GM12873 (cell line): ENCODE measurements at regions not wholly inside any gene's neighbourhood (a gene's known extent, or its start where the extent isn't known, plus 50 kb on each side); places are given as distances from the start of the nearest gene placed in this dataset.

ENCODE experiments used
- TF ChIP-seq, protein P1 (sequence below): IDR thresholded peaks from 2 replicates; pipeline ENCODE4 v1.5.1; 2012; ENCODE audit warnings: low read depth, mild to moderate bottlenecking, moderate library complexity, low read length, control low read depth; ENCODE audit not compliant: insufficient read depth; ENCODE audit errors: missing control alignments

DNA sequence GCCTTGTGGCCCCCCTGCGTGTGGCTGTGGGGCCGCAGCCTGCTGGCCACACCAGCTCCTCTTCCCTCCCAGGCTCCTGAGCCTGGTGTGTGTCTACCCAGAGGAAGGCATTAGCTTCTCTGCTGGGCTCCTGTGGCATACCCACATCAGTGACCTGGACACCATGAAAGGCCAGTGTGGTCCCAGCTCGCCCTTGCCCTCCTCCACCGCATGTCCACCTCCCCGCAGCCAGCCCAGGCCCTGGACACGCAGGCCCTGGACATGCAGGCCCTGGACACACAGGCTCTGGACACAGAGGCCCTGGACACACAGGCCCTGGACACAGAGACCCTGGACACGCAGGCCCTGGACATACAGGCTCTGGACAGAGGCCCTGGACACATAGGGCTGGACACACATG lies 153.4 kb upstream of the PPP1R26 start:
- TF ChIP-seq, protein P1, sequence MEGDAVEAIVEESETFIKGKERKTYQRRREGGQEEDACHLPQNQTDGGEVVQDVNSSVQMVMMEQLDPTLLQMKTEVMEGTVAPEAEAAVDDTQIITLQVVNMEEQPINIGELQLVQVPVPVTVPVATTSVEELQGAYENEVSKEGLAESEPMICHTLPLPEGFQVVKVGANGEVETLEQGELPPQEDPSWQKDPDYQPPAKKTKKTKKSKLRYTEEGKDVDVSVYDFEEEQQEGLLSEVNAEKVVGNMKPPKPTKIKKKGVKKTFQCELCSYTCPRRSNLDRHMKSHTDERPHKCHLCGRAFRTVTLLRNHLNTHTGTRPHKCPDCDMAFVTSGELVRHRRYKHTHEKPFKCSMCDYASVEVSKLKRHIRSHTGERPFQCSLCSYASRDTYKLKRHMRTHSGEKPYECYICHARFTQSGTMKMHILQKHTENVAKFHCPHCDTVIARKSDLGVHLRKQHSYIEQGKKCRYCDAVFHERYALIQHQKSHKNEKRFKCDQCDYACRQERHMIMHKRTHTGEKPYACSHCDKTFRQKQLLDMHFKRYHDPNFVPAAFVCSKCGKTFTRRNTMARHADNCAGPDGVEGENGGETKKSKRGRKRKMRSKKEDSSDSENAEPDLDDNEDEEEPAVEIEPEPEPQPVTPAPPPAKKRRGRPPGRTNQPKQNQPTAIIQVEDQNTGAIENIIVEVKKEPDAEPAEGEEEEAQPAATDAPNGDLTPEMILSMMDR = no peak

- TF ChIP-seq, protein P1 = no peak
Measured at GRCh38 chr9:135326633-135327152, 152.9 kb upstream of the PPP1R26 start.

DNA sequence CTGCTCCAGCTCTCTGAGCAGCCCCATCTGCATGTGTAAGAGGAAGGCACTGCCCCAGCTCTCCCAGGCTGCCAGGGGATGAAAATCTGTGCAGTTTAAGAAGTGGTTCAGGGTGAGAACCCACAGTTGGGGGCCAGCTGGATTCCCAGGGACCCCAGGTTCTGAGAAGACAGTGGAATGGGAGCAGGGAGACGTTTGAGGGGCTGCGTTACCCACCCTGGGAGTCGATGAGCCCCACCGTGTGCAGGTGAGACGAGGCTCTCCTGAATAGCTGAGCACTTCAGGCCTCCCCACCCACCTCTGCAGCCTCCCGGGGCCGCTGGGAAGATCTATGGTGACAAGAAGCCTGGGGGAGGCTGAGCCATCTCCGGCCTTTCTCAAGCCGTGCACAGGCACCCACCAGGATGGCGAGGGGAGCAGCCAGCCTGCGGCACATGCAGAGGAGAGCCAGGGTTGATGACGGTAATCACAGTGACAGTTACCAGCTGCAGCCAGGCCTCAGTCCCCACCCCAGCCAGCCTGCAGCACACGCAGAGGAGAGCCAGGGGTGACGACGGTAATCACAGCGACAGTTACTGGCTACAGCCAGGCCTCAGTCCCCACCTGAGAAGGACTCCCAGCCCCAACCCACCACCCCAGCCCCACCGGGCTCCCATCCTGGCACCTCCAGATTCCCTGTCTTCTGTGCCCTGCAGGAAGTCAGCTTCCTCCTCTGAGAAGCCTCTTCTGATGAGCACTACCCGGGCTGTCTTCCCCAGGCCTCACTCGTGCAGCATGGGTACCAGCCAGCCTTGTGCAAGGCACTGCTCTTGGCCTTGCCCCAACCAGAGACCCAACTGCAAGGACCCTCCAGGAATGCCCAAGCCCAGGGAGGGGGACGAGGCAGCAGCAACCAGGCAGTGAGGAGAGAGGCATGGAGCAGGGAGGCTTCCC lies 150.8 kb upstream of the PPP1R26 start:
- TF ChIP-seq, protein P1 = no peak

DNA sequence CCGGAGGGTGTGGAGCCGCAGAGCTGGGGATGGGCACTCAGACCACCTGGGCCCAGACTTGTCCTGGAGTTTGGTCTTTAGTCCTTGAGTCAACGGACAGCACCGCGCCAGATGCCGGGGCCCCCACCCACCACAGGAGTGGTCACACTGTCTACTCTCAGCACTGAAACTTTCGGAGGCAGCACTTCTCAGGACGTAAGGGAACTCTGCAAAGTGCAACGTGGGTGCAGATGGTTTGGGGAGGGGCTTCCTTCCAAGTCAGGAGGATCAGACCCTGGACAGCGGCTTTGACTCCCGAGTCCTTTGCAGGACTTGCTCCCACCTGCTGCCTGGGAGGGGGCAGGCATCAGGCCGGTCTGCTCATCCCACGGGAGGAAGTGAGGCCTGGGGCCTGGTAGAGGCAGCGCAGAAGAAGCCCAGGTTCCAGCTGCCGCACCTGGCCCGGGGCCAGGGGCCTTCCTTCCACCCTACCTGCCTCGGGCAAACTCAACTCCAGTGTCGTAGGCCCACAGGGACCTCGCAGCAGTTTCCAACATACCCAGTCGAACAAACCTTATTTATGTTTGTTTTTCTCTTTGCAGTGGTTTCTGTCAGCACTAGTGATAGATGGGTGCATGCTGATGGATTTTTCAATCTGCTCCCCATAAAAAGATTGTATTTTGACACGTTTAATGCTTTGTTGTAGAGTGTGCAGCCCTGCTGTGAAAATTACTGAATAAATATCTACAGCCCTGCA lies 149.8 kb upstream of the PPP1R26 start:
- TF ChIP-seq, protein P1 = no peak

DNA sequence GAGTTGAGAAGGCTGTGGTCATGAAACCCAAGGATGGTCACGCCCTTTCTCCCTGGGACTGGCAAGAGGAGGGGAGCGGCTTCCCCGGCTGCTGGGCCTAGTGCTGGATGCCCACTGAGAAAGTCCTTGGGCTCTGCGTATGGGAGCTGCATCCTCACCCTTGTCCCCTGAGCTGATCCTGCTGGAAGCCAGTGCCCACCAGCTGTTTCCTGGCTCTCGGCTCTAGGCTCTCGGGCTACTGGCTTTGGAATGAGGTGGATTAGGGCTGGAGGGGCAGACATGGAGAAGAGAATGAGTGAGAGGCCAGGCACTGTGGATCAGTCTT lies 149.3 kb upstream of the PPP1R26 start:
- TF ChIP-seq, protein P1 = no peak

GRCh38 chr9:135330685-135331590 lies 148.6 kb upstream of the PPP1R26 start:
- TF ChIP-seq, protein P1 = no peak
